Skeletal muscle tissue (tissue), 3 donors: ENCODE measurements at regions not wholly inside any gene's neighbourhood (a gene's known extent, or its start where the extent isn't known, plus 50 kb on each side); places are given as distances from the start of the nearest gene placed in this dataset.
"Not testable (repeated sequence)": the region's sequence is repeated elsewhere in the genome, so short reads cannot be mapped to it uniquely, and the experiment has no call there.

Experiments
- H3K27ac ChIP-seq: one replicate; pipeline ENCODE4 v1.7.0; 2013; ENCODE audit warnings: mild to moderate bottlenecking, low read depth, low read length, inconsistent platforms
- H3K27me3 ChIP-seq, 3 donors: one replicate each; pipeline ENCODE4 v1.7.0; 2013; ENCODE audit warnings: low read length in 3 of 3; ENCODE audit not compliant: control insufficient read depth in 3 of 3, insufficient read depth in 3 of 3
- H3K36me3 ChIP-seq, 3 donors: one replicate each; pipeline ENCODE4 v1.7.0; 2013; ENCODE audit warnings: low read length in 3 of 3; ENCODE audit not compliant: control insufficient read depth in 3 of 3, insufficient read depth in 3 of 3
- H3K4me1 ChIP-seq, 3 donors: one replicate each; pipeline ENCODE4 v1.7.0; 2013; ENCODE audit warnings: low read length in 3 of 3, mild to moderate bottlenecking in 3 of 3; ENCODE audit not compliant: control insufficient read depth in 3 of 3, insufficient read depth in 3 of 3
- H3K4me3 ChIP-seq, 3 donors: one replicate each; pipeline ENCODE4 v1.7.0; 2013; ENCODE audit warnings: low read length in 3 of 3
- H3K9ac ChIP-seq, 3 donors: one replicate each; pipeline ENCODE4 v1.7.0; 2013; ENCODE audit warnings: low read length in 3 of 3, mild to moderate bottlenecking in 3 of 3, moderate library complexity in 2 of 3, low read depth in 1 of 3
- H3K9me3 ChIP-seq, 3 donors: one replicate each; pipeline ENCODE4 v1.7.0; 2013; ENCODE audit warnings: low read length in 3 of 3; ENCODE audit not compliant: control insufficient read depth in 3 of 3
- donor health status: Osteomylitis.

- Histone ChIP-seq H3K4me1 (no peaks in the 10 kb centered on the region), H3K27ac (no peak overlapping the region), H3K27me3 (no peaks in the 10 kb centered on the region), H3K4me3 (no peak overlapping the region), H3K9ac (no peak overlapping the region), H3K36me3 (no peaks in the 10 kb centered on the region), H3K9me3 (no peaks in the 10 kb centered on the region)
These were observed 437.9 kb downstream of the SOX2 start for GRCh38 chr3:182149594-182149993.

GRCh38 chr3:182156326-182156725 lies 444.6 kb downstream of the SOX2 start:
- not testable (repeated sequence) for H3K4me3 ChIP-seq, H3K27me3 ChIP-seq, H3K4me1 ChIP-seq, H3K27ac ChIP-seq, H3K9ac ChIP-seq, H3K36me3 ChIP-seq, H3K9me3 ChIP-seq

- H3K27me3 ChIP-seq, result no peaks in the 10 kb centered on the region
- no peaks in the 10 kb centered on the region for H3K9me3 ChIP-seq
- no peak overlapping the region for H3K9ac ChIP-seq
- H3K4me1 ChIP-seq, result no peaks in the 10 kb centered on the region
- no peaks in the 10 kb centered on the region for H3K36me3 ChIP-seq
- no peak overlapping the region for H3K4me3 ChIP-seq
- no peak overlapping the region for H3K27ac ChIP-seq
These were observed 453.5 kb downstream of the SOX2 start for GRCh38 chr3:182165234-182165633.

GRCh38 chr3:182172534-182172933 lies 460.8 kb downstream of the SOX2 start:
- Histone ChIP-seq H3K36me3 (no peaks in the 10 kb centered on the region), H3K4me3 (no peak overlapping the region), H3K9me3 (no peaks in the 10 kb centered on the region), H3K27ac (no peak overlapping the region), H3K4me1 (no peaks in the 10 kb centered on the region), H3K27me3 (no peaks in the 10 kb centered on the region), H3K9ac (no peak overlapping the region)

GRCh38 chr3:182178488-182179200 lies 466.9 kb downstream of the SOX2 start:
- no peak overlapping the region for H3K27ac ChIP-seq
- no peak overlapping the region for H3K9ac ChIP-seq
- H3K27me3 ChIP-seq, result no peaks in the 10 kb centered on the region
- no peaks in the 10 kb centered on the region for H3K36me3 ChIP-seq
- H3K4me3 ChIP-seq, result no peak overlapping the region
- no peaks in the 10 kb centered on the region for H3K9me3 ChIP-seq
- H3K4me1 ChIP-seq, result no peaks in the 10 kb centered on the region

GRCh38 chr3:182179631-182180030 lies 467.9 kb downstream of the SOX2 start:
- H3K9me3 ChIP-seq, result no peaks in the 10 kb centered on the region
- no peaks in the 10 kb centered on the region for H3K27me3 ChIP-seq
- no peak overlapping the region for H3K4me3 ChIP-seq
- H3K4me1 ChIP-seq, result no peaks in the 10 kb centered on the region
- H3K36me3 ChIP-seq, result no peaks in the 10 kb centered on the region
- no peak overlapping the region for H3K9ac ChIP-seq
- no peak overlapping the region for H3K27ac ChIP-seq

- Histone ChIP-seq H3K9ac (no peak overlapping the region), H3K27ac (no peak overlapping the region), H3K4me1 (no peaks in the 10 kb centered on the region), H3K4me3 (no peak overlapping the region), H3K9me3 (no peaks in the 10 kb centered on the region), H3K36me3 (no peaks in the 10 kb centered on the region), H3K27me3 (no peaks in the 10 kb centered on the region)
These were observed 469.1 kb downstream of the SOX2 start for GRCh38 chr3:182180654-182181385.

GRCh38 chr3:182182531-182182968 lies 470.8 kb downstream of the SOX2 start:
- Histone ChIP-seq H3K4me1 (no peaks in the 10 kb centered on the region), H3K27me3 (no peaks in the 10 kb centered on the region), H3K4me3 (no peak overlapping the region), H3K9ac (no peak overlapping the region), H3K9me3 (no peaks in the 10 kb centered on the region), H3K36me3 (no peaks in the 10 kb centered on the region), H3K27ac (no peak overlapping the region)

- Histone ChIP-seq H3K27ac (no peak overlapping the region), H3K4me1 (no peaks in the 10 kb centered on the region), H3K9ac (no peak overlapping the region), H3K27me3 (no peaks in the 10 kb centered on the region), H3K36me3 (no peaks in the 10 kb centered on the region), H3K4me3 (no peak overlapping the region), H3K9me3 (no peaks in the 10 kb centered on the region)
These were observed 472.1 kb downstream of the SOX2 start for GRCh38 chr3:182183716-182184430.

- no peaks in the 10 kb centered on the region for H3K36me3 ChIP-seq
- no peaks in the 10 kb centered on the region for H3K9me3 ChIP-seq
- H3K27me3 ChIP-seq, result no peaks in the 10 kb centered on the region
- H3K27ac ChIP-seq, result no peak overlapping the region
- H3K4me1 ChIP-seq, result no peaks in the 10 kb centered on the region
- H3K9ac ChIP-seq, result no peak overlapping the region
- no peak overlapping the region for H3K4me3 ChIP-seq
These were observed 473.6 kb downstream of the SOX2 start for GRCh38 chr3:182185313-182185712.
